ENCODE measurements at regions not wholly inside any gene's neighbourhood (a gene's known extent, or its start where the extent isn't known, plus 50 kb on each side); places are given as distances from the start of the nearest gene placed in this dataset.

GRCh38 chr3:99332276-99332675 is 306.1 kb upstream of the COL8A1 start:
- Histone ChIP-seq H3K9ac (ENCODE audit: low read depth, low read length, poor library complexity, severe bottlenecking) (no peak overlapping the region), H3K36me3 (ENCODE audit: insufficient read depth, low read length) (no peaks in the 10 kb centered on the region), H3K27me3 (ENCODE audit: insufficient read depth, low read length, poor library complexity, severe bottlenecking) (no peaks in the 10 kb centered on the region), H4K20me1 (ENCODE audit: insufficient read depth, low read length, poor library complexity, severe bottlenecking) (no peaks in the 10 kb centered on the region), H3K4me2 (ENCODE audit: low read depth, low read length, poor library complexity, severe bottlenecking) (no peak overlapping the region), H3K4me3 (ENCODE audit: low read length, poor library complexity, severe bottlenecking) (no peak overlapping the region), H2AFZ (ENCODE audit: low read length) (no peak overlapping the region), H3F3A (ENCODE audit: low read depth) (no peaks in the 10 kb centered on the region), H3K4me1 (ENCODE audit: insufficient read depth, low read length, poor library complexity, severe bottlenecking) (peaks cover 9% of the 10 kb centered on the region), H3K79me2 (ENCODE audit: insufficient read depth, low read length) (no peaks in the 10 kb centered on the region), H3K9me3 (ENCODE audit: insufficient read depth, low read depth, low read length) (no peaks in the 10 kb centered on the region), H3K9me2 (replicated peaks; ENCODE audit: low read depth, low read length) (no peaks in the 10 kb centered on the region)
- TF ChIP-seq CTCF (conservative IDR thresholded peaks at IDR 0.05; ENCODE audit: low read length) = no peak

GRCh38 chr3:99330924-99331532 is 307.4 kb upstream of the COL8A1 start:
- no peaks in the 10 kb centered on the region for H3K9me2 ChIP-seq (replicated peaks; ENCODE audit: low read depth, low read length)
- no peaks in the 10 kb centered on the region for H3K27me3 ChIP-seq (ENCODE audit: insufficient read depth, low read length, poor library complexity, severe bottlenecking)
- no peak overlapping the region for H3K4me2 ChIP-seq (ENCODE audit: low read depth, low read length, poor library complexity, severe bottlenecking)

GRCh38 chr3:99330281-99330680 is 308.1 kb upstream of the COL8A1 start:
- TF ChIP-seq EZH2phosphoT487 (IDR thresholded peaks at IDR 0.05; ENCODE audit: borderline replicate concordance) = no peak
- TF ChIP-seq CTCF (conservative IDR thresholded peaks at IDR 0.05; ENCODE audit: low read length) = no peak
- Histone ChIP-seq H3K4me3 (ENCODE audit: low read length, poor library complexity, severe bottlenecking) (no peak overlapping the region), H2AFZ (ENCODE audit: low read length) (no peak overlapping the region), H3K9ac (ENCODE audit: low read depth, low read length, poor library complexity, severe bottlenecking) (no peak overlapping the region), H3K79me2 (ENCODE audit: insufficient read depth, low read length) (no peaks in the 10 kb centered on the region), H3K9me2 (replicated peaks; ENCODE audit: low read depth, low read length) (no peaks in the 10 kb centered on the region), H4K20me1 (ENCODE audit: insufficient read depth, low read length, poor library complexity, severe bottlenecking) (no peaks in the 10 kb centered on the region), H3K4me2 (ENCODE audit: low read depth, low read length, poor library complexity, severe bottlenecking) (no peak overlapping the region), H3K9me3 (ENCODE audit: insufficient read depth, low read depth, low read length) (no peaks in the 10 kb centered on the region), H3K36me3 (ENCODE audit: insufficient read depth, low read length) (no peaks in the 10 kb centered on the region), H3K27me3 (ENCODE audit: insufficient read depth, low read length, poor library complexity, severe bottlenecking) (no peaks in the 10 kb centered on the region), H3K4me1 (ENCODE audit: insufficient read depth, low read length, poor library complexity, severe bottlenecking) (peaks cover 14% of the 10 kb centered on the region), H3F3A (ENCODE audit: low read depth) (no peaks in the 10 kb centered on the region)

More at GRCh38 chr3:99330924-99331532, 307.4 kb upstream of the COL8A1 start:
- H3K36me3 ChIP-seq (ENCODE audit: insufficient read depth, low read length) = no peaks in the 10 kb centered on the region
- no peaks in the 10 kb centered on the region for H3K79me2 ChIP-seq (ENCODE audit: insufficient read depth, low read length)
- no peak overlapping the region for H3K9ac ChIP-seq (ENCODE audit: low read depth, low read length, poor library complexity, severe bottlenecking)
- H2AFZ ChIP-seq (ENCODE audit: low read length) = no peak overlapping the region
- no peak for TF ChIP-seq EZH2phosphoT487 (IDR thresholded peaks at IDR 0.05; ENCODE audit: borderline replicate concordance)
- no peak for TF ChIP-seq CTCF (conservative IDR thresholded peaks at IDR 0.05; ENCODE audit: low read length)
- H3K9me3 ChIP-seq (ENCODE audit: insufficient read depth, low read depth, low read length) = no peaks in the 10 kb centered on the region
- H3F3A ChIP-seq (ENCODE audit: low read depth) = no peaks in the 10 kb centered on the region
- H4K20me1 ChIP-seq (ENCODE audit: insufficient read depth, low read length, poor library complexity, severe bottlenecking) = no peaks in the 10 kb centered on the region
- peaks cover 9% of the 10 kb centered on the region for H3K4me1 ChIP-seq (ENCODE audit: insufficient read depth, low read length, poor library complexity, severe bottlenecking)
- no peak overlapping the region for H3K4me3 ChIP-seq (ENCODE audit: low read length, poor library complexity, severe bottlenecking)
